HCT116 (cell line): ENCODE measurements at regions not wholly inside any gene's neighbourhood (a gene's known extent, or its start where the extent isn't known, plus 50 kb on each side); places are given as distances from the start of the nearest gene placed in this dataset.

Experiments
- ATAC-seq: fragments of 200-7000 bp; cut with Tn5 transposase; 2 replicates; pipeline ENCODE4 v1.9.1; 2020; ENCODE audit warnings: mild to moderate bottlenecking, moderate library complexity
- BruUV-seq: library from RNA; stranded (reverse); fragments of 400-500 nt; replicated peaks from 2 replicates; lab custom pipeline; 2021; lab: Mats Ljungman, UMichigan
- CTCF ChIA-PET: fragments of 300-600 bp; sonication (Branson Sonifier 250); formaldehyde crosslinking; loops from one replicate; lab custom pipeline; 2021; ENCODE audit warnings: antibody characterized with exemption; lab: Charles Lee
- POLR2A ChIA-PET: fragments of 300-600, 350-600 bp; sonication (Branson Sonifier 250); formaldehyde crosslinking; loops from one replicate; lab custom pipeline; 2021; ENCODE audit warnings: antibody characterized with exemption; lab: Charles Lee
- RAD21 ChIA-PET, 2 experiments: fragments of 300-600 bp; sonication (Branson Sonifier 250); formaldehyde crosslinking; loops; one replicate each; lab custom pipeline; 2023; ENCODE audit warnings: low total read pairs in 2 of 2; ENCODE audit not compliant: uncharacterized antibody in 2 of 2, unreplicated experiment in 2 of 2, low non-redundant PET in 1 of 2; lab: Charles Lee
- DNase-seq: peaks from one replicate; pipeline ENCODE4 v3.0.0-alpha.2; 2010; ENCODE audit warnings: low read depth, low spot score
- H2AFZ ChIP-seq: fragments of 200-600 bp; shearing (Covaris generic), sonication (generic); 2 replicates; pipeline ENCODE4 v1.6.1; 2017; ENCODE audit warnings: low read depth, mixed run types, mixed read lengths, antibody characterized with exemption, low read length; ENCODE audit not compliant: poor library complexity, severe bottlenecking
- H3K27ac ChIP-seq: 2 replicates; pipeline ENCODE4 v1.5.1; 2012; ENCODE audit warnings: low read depth, low read length
- H3K27me3 ChIP-seq: fragments of 200-600 bp; sonication (generic); 2 replicates; pipeline ENCODE4 v1.6.1; 2016; ENCODE audit warnings: mixed run types, low read length, mixed read lengths; ENCODE audit not compliant: insufficient read depth
- H3K36me3 ChIP-seq, 2 experiments: fragments of 200-500 bp in 1 of 2; fragments of 200-600 bp in 1 of 2; sonication (Bioruptor generic) in 1 of 2; sonication (generic) in 1 of 2; 2 replicates each; pipeline versions ENCODE4 v1.5.1 to v1.6.1; 2014 to 2016; ENCODE audit warnings: low read length in 2 of 2, inconsistent platforms in 1 of 2, mixed read lengths in 1 of 2, mixed run types in 1 of 2; ENCODE audit not compliant: insufficient read depth in 2 of 2, control insufficient read depth in 1 of 2
- H3K4me1 ChIP-seq, 2 experiments: fragments of 200-600 bp in 1 of 2; sonication (generic) in 1 of 2; 2 replicates each; pipeline versions ENCODE4 v1.5.1 to v1.6.1; 2012 to 2017; ENCODE audit warnings: low read length in 2 of 2, inconsistent platforms in 1 of 2, mild to moderate bottlenecking in 1 of 2, mixed read lengths in 1 of 2, mixed run types in 1 of 2, moderate library complexity in 1 of 2; ENCODE audit not compliant: insufficient read depth in 2 of 2, control insufficient read depth in 1 of 2
- H3K4me2 ChIP-seq: fragments of 200-600 bp; sonication (generic); 2 replicates; pipeline ENCODE4 v1.6.1; 2017; ENCODE audit warnings: mixed run types, low read length, mixed read lengths
- H3K4me3 ChIP-seq, 2 experiments: fragments of 200-600 bp in 1 of 2; sonication (generic) in 1 of 2; replicated peaks in 1 of 2; 2 replicates each; pipeline ENCODE4 v1.5.1; 2011 to 2016; ENCODE audit warnings: low read length in 2 of 2, control low read depth in 1 of 2, low read depth in 1 of 2, mild to moderate bottlenecking in 1 of 2, mixed read lengths in 1 of 2, mixed run types in 1 of 2
- H3K79me2 ChIP-seq: fragments of 200-600 bp; sonication (generic); 2 replicates; pipeline ENCODE4 v1.6.1; 2017; ENCODE audit warnings: mild to moderate bottlenecking, mixed run types, low read length, moderate library complexity, mixed read lengths; ENCODE audit not compliant: insufficient read depth
- H3K9ac ChIP-seq: fragments of 200-600 bp; sonication (generic); 2 replicates; pipeline ENCODE4 v1.6.1; 2016; ENCODE audit warnings: low read length, mixed read lengths
- H3K9me2 ChIP-seq: fragments of 200-600 bp; sonication (generic), shearing (Covaris generic); 2 replicates; pipeline ENCODE4 v1.6.1; 2017; ENCODE audit warnings: mixed run types, mild to moderate bottlenecking, moderate library complexity; ENCODE audit not compliant: insufficient read depth
- H3K9me3 ChIP-seq, 2 experiments: fragments of 200-500 bp in 1 of 2; fragments of 200-600 bp in 1 of 2; sonication (Bioruptor generic) in 1 of 2; sonication (generic) in 1 of 2; 2 replicates each; pipeline ENCODE4 v1.6.1; 2014 to 2017; ENCODE audit warnings: low read length in 2 of 2, mixed read lengths in 2 of 2, inconsistent platforms in 1 of 2, low read depth in 1 of 2, mild to moderate bottlenecking in 1 of 2, mixed run types in 1 of 2, moderate library complexity in 1 of 2; ENCODE audit not compliant: control insufficient read depth in 1 of 2, insufficient read depth in 1 of 2
- H4K20me1 ChIP-seq: fragments of 200-600 bp; sonication (generic), shearing (Covaris generic); 2 replicates; pipeline ENCODE4 v1.6.1; 2017; ENCODE audit warnings: mixed run types, mild to moderate bottlenecking, moderate library complexity; ENCODE audit not compliant: insufficient read depth
- CEBPB ChIP-seq: IDR thresholded peaks from 2 replicates; pipeline ENCODE4 v1.6.1; 2012; ENCODE audit warnings: low read depth
- FOSL1 ChIP-seq: IDR thresholded peaks from 2 replicates; pipeline ENCODE4 v1.6.1; 2012; ENCODE audit warnings: low read depth
- POLR2AphosphoS5 ChIP-seq: IDR thresholded peaks from 2 replicates; pipeline ENCODE4 v1.6.1; 2011; ENCODE audit warnings: mild to moderate bottlenecking, low read depth, low read length, moderate library complexity
- RAD21 ChIP-seq: IDR thresholded peaks from 2 replicates; pipeline ENCODE4 v1.6.1; 2012; ENCODE audit warnings: low read depth, mild to moderate bottlenecking
- SP1 ChIP-seq: IDR thresholded peaks from 2 replicates; pipeline ENCODE4 v1.6.1; 2012; ENCODE audit warnings: low read depth
- ZFX ChIP-seq: fragments of 450-650 bp; IDR thresholded peaks from 2 replicates; pipeline ENCODE4 v1.6.1; 2017
- ZNF274 ChIP-seq: fragments of 200-500 bp; sonication (Bioruptor generic); IDR thresholded peaks from 2 replicates; pipeline ENCODE4 v1.6.1; 2014; ENCODE audit warnings: mild to moderate bottlenecking, low read depth, low read length, inconsistent platforms
- intact Hi-C: fragments of 100-400 bp; cut with micrococcal nuclease; formaldehyde crosslinking; loops from 2 replicates; pipeline ENCODE4 v1.10.0; 2022
- TF ChIP-seq, protein P1 (sequence below), 3 experiments: fragments of 200-600 bp in 1 of 3; sonication (generic) in 1 of 3; IDR thresholded peaks in 2 of 3; conservative IDR thresholded peaks in 1 of 3; 2 replicates each; pipeline ENCODE4 v1.5.1; 2012 to 2017; ENCODE audit warnings: low read depth in 2 of 3, low read length in 2 of 3, antibody characterized with exemption in 1 of 3, borderline replicate concordance in 1 of 3, control low read depth in 1 of 3, mild to moderate bottlenecking in 1 of 3, mixed read lengths in 1 of 3, mixed run types in 1 of 3, moderate library complexity in 1 of 3; ENCODE audit not compliant: insufficient read depth in 1 of 3

- Histone ChIP-seq H3K9ac (no peak overlapping the region), H3K9me2 (no peaks in the 10 kb centered on the region), H2AFZ (no peak overlapping the region), H3K4me3 (no peak overlapping the region), H3K4me1 (no peaks in the 10 kb centered on the region), H4K20me1 (no peaks in the 10 kb centered on the region), H3K36me3 (no peaks in the 10 kb centered on the region), H3K79me2 (no peaks in the 10 kb centered on the region), H3K9me3 (no peaks in the 10 kb centered on the region), H3K27ac (no peak overlapping the region), H3K27me3 (no peaks in the 10 kb centered on the region), H3K4me2 (no peak overlapping the region)
- intact Hi-C loops = no loop called here
- TF ChIP-seq RAD21 (no peak), POLR2AphosphoS5 (no peak), FOSL1 (no peak), CEBPB (no peak), SP1 (no peak)
- ChIA-PET POLR2A (no interaction called here), RAD21 (no interaction called here), CTCF (no interaction called here)
- ATAC-seq (no peak), DNase-seq (no peak)
- no TSS peak for BruUV-seq
Observed at GRCh38 chr17:63341276-63341675, 104.8 kb downstream of the CYB561 start.

DNA sequence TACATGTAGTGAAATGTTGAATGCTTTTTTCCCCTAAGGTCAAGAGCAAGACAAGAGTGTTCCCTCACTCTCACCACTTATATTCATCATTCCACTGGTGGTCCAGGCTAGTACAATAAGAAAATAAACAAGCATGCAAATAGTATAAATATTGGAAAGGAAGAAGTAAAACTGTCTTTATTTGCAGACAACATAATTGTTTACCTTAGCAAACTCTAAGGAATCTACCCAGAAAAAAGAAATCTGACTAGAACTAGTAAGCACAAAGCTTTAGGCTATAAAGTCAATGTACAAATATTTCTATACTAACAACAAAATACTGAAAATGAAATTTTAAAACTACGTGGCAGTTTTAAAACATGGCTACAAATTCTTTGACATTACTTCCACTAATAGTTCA, 101.7 kb downstream of the CYB561 start:
- H3K27me3 ChIP-seq = no peaks in the 10 kb centered on the region
- no peak overlapping the region for H3K9ac ChIP-seq
- ATAC-seq (no peak), DNase-seq (no peak)
- no peaks in the 10 kb centered on the region for H3K4me1 ChIP-seq
- H3K9me3 ChIP-seq = no peaks in the 10 kb centered on the region
- no peaks in the 10 kb centered on the region for H3K79me2 ChIP-seq
- H3K9me2 ChIP-seq = no peaks in the 10 kb centered on the region
- ChIA-PET RAD21 (no interaction called here), CTCF (no interaction called here), POLR2A (no interaction called here)
- no peak overlapping the region for H3K4me2 ChIP-seq
- TF ChIP-seq, protein P1, sequence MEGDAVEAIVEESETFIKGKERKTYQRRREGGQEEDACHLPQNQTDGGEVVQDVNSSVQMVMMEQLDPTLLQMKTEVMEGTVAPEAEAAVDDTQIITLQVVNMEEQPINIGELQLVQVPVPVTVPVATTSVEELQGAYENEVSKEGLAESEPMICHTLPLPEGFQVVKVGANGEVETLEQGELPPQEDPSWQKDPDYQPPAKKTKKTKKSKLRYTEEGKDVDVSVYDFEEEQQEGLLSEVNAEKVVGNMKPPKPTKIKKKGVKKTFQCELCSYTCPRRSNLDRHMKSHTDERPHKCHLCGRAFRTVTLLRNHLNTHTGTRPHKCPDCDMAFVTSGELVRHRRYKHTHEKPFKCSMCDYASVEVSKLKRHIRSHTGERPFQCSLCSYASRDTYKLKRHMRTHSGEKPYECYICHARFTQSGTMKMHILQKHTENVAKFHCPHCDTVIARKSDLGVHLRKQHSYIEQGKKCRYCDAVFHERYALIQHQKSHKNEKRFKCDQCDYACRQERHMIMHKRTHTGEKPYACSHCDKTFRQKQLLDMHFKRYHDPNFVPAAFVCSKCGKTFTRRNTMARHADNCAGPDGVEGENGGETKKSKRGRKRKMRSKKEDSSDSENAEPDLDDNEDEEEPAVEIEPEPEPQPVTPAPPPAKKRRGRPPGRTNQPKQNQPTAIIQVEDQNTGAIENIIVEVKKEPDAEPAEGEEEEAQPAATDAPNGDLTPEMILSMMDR (IDR thresholded peaks at IDR 0.05 in 2 of 3, conservative IDR thresholded peaks at IDR 0.05 in 1 of 3; ENCODE audit: borderline replicate concordance in 1 of 3, insufficient read depth in 1 of 3, low read depth in 2 of 3, low read length in 2 of 3) = no peak
- TF ChIP-seq ZFX = no peak
- no peak for TF ChIP-seq ZNF274
- H4K20me1 ChIP-seq = no peaks in the 10 kb centered on the region
- no peaks in the 10 kb centered on the region for H3K36me3 ChIP-seq
- intact Hi-C loops = no loop called here
- H3K4me3 ChIP-seq = no peak overlapping the region
- H2AFZ ChIP-seq = no peak overlapping the region
- H3K27ac ChIP-seq = no peak overlapping the region
- BruUV-seq = no TSS peak
